ENCODE measurements at regions not wholly inside any gene's neighbourhood (a gene's known extent, or its start where the extent isn't known, plus 50 kb on each side); places are given as distances from the start of the nearest gene placed in this dataset.

DNA sequence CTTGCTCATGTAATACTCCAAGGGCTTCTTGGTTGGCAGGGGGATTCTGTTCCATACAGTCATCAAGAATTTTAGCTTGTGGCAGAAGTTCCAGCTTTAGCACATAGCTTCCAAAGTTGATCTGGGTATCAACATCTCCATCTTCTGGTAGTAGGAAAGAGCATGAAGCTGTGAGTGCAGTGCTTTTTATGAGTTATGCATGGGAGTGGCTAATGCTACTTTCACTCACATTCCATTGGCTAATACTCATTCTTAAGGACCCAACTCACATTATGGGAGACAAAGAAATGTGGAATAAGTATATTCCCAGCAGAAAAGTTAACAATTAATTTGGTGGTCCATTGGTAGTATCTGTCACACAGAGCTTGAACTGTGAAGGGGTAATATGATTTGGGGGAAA is 194.2 kb upstream of the CHD1 start:
- TF ChIP-seq POLR2A (IDR thresholded peaks at IDR 0.05; ENCODE audit: low read length) (no peak), GATA1 (IDR thresholded peaks at IDR 0.05; ENCODE audit: low read depth, low read length) (no peak)

All from erythroblast (primary cell).